Brain microvascular endothelial cell (primary cell): ENCODE measurements at regions not wholly inside any gene's neighbourhood (a gene's known extent, or its start where the extent isn't known, plus 50 kb on each side); places are given as distances from the start of the nearest gene placed in this dataset.

Experiments used
- DNase-seq: peaks from one replicate; pipeline ENCODE4 v3.0.0-alpha.2; 2020
- H3K27ac ChIP-seq: fragments of 250-450 bp; sonication (Bioruptor Pico); 2 replicates; pipeline ENCODE4 v1.5.1; 2020; ENCODE audit warnings: mild to moderate bottlenecking, moderate library complexity
- H3K27me3 ChIP-seq: fragments of 250-450 bp; sonication (Bioruptor Pico); replicated peaks from 2 replicates; pipeline ENCODE4 v1.5.1; 2020; ENCODE audit warnings: mild to moderate bottlenecking
- H3K36me3 ChIP-seq: fragments of 250-450 bp; sonication (Bioruptor Pico); replicated peaks from 2 replicates; pipeline ENCODE4 v1.5.1; 2020; ENCODE audit warnings: mild to moderate bottlenecking
- H3K4me3 ChIP-seq: 2 replicates; pipeline ENCODE4 v1.5.1; 2011; ENCODE audit warnings: low read depth, mild to moderate bottlenecking, control low read depth, low read length, moderate library complexity
- in situ Hi-C: cut with HindIII; loops from 2 replicates; pipeline ENCODE4 v1.10.0; 2017; ENCODE audit warnings: low sequenced_read_pairs, low pct_ligation_motif_present
- TF ChIP-seq, protein P1 (sequence below): IDR thresholded peaks from 2 replicates; pipeline ENCODE4 v1.5.1; 2011; ENCODE audit warnings: low read depth, mild to moderate bottlenecking, moderate library complexity, low read length, control low read depth, inconsistent platforms; ENCODE audit errors: missing control alignments

DNA sequence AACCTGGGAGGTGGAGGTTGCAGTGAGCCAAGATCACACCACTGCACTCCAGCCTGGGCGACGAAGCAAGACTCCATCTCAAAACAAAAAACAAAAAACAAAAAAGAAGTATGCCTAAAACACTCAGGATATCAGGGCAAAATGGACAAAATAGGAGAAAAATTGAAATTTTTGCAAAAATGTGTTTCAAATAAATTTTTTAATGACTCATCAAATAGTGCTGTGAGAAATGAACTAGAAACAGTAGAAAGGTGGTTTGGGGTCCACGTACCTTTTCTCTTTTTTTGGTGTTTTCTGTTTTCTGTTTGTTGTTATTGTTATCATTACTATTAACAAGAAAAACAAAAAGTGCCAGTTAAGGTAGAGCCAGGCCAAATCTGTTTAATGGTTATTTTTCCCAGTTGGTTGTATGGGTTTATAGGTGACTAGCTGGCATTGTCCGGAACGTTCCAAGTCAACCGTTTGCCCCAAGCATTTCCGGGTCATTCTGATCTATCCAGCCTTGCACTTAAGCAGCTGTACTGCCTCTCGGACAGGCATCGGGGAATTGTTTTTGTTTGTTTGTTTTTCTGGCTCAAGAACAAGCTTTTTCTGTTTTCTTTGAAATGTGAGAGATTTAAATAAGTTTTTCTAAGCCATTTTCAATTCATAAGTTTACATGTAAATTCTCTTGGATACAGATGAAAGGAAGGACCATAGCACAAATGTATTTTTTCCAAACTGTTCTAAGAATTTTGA, 157.0 kb upstream of the NEBL start:
- H3K27ac ChIP-seq = no peak overlapping the region
- in situ Hi-C loops = no loop called here
- H3K4me3 ChIP-seq = no peak overlapping the region
- no peak for DNase-seq
- TF ChIP-seq, protein P1, sequence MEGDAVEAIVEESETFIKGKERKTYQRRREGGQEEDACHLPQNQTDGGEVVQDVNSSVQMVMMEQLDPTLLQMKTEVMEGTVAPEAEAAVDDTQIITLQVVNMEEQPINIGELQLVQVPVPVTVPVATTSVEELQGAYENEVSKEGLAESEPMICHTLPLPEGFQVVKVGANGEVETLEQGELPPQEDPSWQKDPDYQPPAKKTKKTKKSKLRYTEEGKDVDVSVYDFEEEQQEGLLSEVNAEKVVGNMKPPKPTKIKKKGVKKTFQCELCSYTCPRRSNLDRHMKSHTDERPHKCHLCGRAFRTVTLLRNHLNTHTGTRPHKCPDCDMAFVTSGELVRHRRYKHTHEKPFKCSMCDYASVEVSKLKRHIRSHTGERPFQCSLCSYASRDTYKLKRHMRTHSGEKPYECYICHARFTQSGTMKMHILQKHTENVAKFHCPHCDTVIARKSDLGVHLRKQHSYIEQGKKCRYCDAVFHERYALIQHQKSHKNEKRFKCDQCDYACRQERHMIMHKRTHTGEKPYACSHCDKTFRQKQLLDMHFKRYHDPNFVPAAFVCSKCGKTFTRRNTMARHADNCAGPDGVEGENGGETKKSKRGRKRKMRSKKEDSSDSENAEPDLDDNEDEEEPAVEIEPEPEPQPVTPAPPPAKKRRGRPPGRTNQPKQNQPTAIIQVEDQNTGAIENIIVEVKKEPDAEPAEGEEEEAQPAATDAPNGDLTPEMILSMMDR = no peak
- H3K27me3 ChIP-seq = no peaks in the 10 kb centered on the region
- no peaks in the 10 kb centered on the region for H3K36me3 ChIP-seq

DNA sequence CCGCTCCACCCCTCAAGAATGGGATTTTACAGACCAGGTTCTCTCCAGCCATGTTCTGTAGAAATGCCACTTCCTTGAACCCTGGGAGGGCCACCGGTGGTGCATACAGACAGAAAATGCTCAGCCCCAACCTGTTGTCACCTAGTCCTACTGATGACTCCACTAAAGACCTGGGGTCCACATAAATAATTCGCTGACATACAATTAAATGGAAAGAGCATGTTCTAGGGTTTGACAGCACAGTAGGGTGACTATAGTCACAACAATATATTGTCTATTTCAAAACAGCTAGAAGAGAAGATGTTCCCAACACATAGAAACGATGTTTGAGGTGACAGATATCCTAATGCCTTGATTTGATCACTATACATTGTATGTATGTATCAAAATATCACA, 155.6 kb upstream of the NEBL start:
- TF ChIP-seq, protein P1 = no peak
- H3K4me3 ChIP-seq = no peak overlapping the region
- in situ Hi-C loops = no loop called here
- no peaks in the 10 kb centered on the region for H3K27me3 ChIP-seq
- DNase-seq = no peak
- no peaks in the 10 kb centered on the region for H3K36me3 ChIP-seq
- no peak overlapping the region for H3K27ac ChIP-seq

DNA sequence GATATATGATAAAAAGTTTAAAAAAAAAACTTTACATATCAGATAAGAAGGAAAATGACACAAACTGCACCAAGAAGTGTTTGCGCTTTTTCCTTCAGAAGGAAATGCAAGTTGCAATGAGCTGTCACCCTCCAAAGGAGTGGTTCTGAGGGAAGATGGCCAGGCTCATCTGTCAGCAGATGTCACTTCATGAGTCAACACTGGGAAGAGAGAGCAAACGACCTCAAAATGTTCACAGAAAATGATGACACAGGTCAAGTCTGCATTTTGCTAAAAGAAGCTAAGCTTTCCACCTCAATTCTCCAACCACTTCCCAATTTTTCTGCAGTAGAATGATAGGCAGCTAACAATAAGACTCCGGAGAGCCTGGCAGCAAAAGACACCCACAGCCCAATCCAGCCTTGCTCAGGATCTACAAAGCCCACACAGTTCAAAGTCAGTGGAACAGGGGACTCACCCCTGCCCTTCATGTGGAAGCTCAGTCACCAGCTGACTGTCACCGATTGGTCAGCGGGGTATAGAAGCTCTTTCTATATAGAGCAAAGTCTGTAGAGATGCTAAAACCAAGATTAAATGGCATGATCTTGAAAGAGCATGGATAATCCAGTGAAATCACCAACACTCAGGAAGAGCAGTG, 155.1 kb upstream of the NEBL start:
- H3K4me3 ChIP-seq = no peak overlapping the region
- H3K27me3 ChIP-seq = no peaks in the 10 kb centered on the region
- H3K36me3 ChIP-seq = no peaks in the 10 kb centered on the region
- TF ChIP-seq, protein P1 = no peak
- in situ Hi-C loops = no loop called here
- no peak overlapping the region for H3K27ac ChIP-seq
- no peak for DNase-seq

DNA sequence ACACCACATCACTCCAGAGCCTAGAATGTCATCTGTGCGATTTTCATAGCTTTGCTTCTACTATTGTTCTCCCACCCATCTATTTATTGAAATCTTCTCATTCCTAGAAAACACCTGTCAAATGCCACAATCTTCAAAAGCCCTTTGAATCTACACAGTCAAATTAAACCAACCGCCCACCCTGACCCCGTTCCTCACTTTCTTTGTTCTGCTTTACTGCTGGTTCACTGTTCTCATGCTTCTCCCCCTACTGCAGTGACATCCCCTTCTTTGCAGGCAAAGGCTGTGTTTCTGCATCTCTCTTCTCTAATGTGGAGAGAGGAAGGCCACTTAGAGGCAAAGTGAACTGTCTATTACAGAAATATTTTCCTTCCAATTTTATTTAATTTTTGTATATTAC, 152.4 kb upstream of the NEBL start:
- Histone ChIP-seq H3K36me3 (no peaks in the 10 kb centered on the region), H3K4me3 (no peak overlapping the region), H3K27ac (no peak overlapping the region), H3K27me3 (no peaks in the 10 kb centered on the region)
- TF ChIP-seq, protein P1 = no peak
- in situ Hi-C loops = no loop called here
- no peak for DNase-seq

DNA sequence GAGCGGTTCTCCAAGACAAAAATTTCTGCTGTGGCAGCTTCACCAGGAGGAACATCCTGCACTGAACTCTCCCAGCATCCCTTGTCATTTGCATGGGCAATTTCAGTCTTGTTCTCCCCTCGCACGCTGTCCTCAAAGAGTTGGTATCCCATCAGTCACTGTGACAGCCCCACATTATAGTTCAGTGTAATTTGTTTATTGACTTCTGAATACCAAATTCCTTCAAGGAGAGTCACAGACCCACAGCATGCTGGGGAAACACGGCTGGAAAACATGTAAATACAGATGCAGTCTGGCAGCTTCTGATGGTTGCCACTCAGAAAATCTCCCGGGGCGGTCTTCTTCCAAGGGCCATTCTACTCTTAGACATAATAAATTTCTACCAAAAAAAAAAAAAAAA, 151.0 kb upstream of the NEBL start:
- in situ Hi-C loops = no loop called here
- H3K27ac ChIP-seq = no peak overlapping the region
- H3K4me3 ChIP-seq = no peak overlapping the region
- no peaks in the 10 kb centered on the region for H3K27me3 ChIP-seq
- TF ChIP-seq, protein P1 = no peak
- DNase-seq = no peak
- H3K36me3 ChIP-seq = no peaks in the 10 kb centered on the region
